AG04450 (cell line): ENCODE measurements at regions not wholly inside any gene's neighbourhood (a gene's known extent, or its start where the extent isn't known, plus 50 kb on each side); places are given as distances from the start of the nearest gene placed in this dataset.
"Not testable (repeated sequence)": the region's sequence is repeated elsewhere in the genome, so short reads cannot be mapped to it uniquely, and the experiment has no call there.

Source experiments
- CTCF ChIA-PET: fragments of 300-600, 350-600 bp; formaldehyde crosslinking; extraction: SDS; loops from one replicate; lab custom pipeline; 2022; ENCODE audit warnings: antibody characterized with exemption, inconsistent platforms; lab: Charles Lee
- POLR2A ChIA-PET: fragments of 350-600 bp; formaldehyde crosslinking; extraction: SDS; loops from one replicate; lab custom pipeline; 2021; ENCODE audit warnings: antibody characterized with exemption, inconsistent platforms; lab: Yijun Ruan, JAX
- DNase-seq: peaks from one replicate; pipeline ENCODE4 v3.0.0-alpha.2; 2011; ENCODE audit warnings: low read depth, low spot score
- H3K27ac ChIP-seq: one replicate; pipeline ENCODE4 v1.5.1; 2012; ENCODE audit warnings: low read depth, low read length, control low read depth
- H3K27me3 ChIP-seq: one replicate; pipeline ENCODE4 v1.6.0; 2012; ENCODE audit warnings: low read length; ENCODE audit not compliant: control insufficient read depth, insufficient read depth
- H3K4me3 ChIP-seq: 2 replicates; pipeline ENCODE4 v1.5.1; 2011; ENCODE audit warnings: mild to moderate bottlenecking, low read depth, low read length, control low read depth
- H3K9me3 ChIP-seq: 2 replicates; pipeline ENCODE4 v1.5.1; 2012; ENCODE audit warnings: low read length; ENCODE audit not compliant: control insufficient read depth, insufficient read depth
- CTCF ChIP-seq: IDR thresholded peaks from 2 replicates; pipeline ENCODE4 v1.5.1; 2011; ENCODE audit warnings: low read depth, low read length, control low read depth, inconsistent platforms

- CTCF ChIA-PET, result no interaction called here
- POLR2A ChIA-PET, result no interaction called here
- DNase-seq, result no peak
Observed at GRCh38 chr6:140713495-140713894, 1339.0 kb upstream of the CITED2 start.

GRCh38 chr6:140711019-140711613, 1336.7 kb upstream of the CITED2 start:
- ChIA-PET POLR2A (no interaction called here), CTCF (interaction anchor here (0.6 kb wide), 1 partner anchor 182 kb away, joined by 3 read pairs; no protein-coding TSS in a partner anchor)
- Histone ChIP-seq H3K27me3 (no peaks in the 10 kb centered on the region), H3K27ac (no peak overlapping the region), H3K9me3 (peaks cover 6% of the 10 kb centered on the region), H3K4me3 (no peak overlapping the region)
- DNase-seq, result no peak
- TF ChIP-seq CTCF, result no peak

More at GRCh38 chr6:140713495-140713894, 1339.0 kb upstream of the CITED2 start:
- no peak for TF ChIP-seq CTCF
- Histone ChIP-seq H3K9me3 (peaks cover 4% of the 10 kb centered on the region), H3K4me3 (no peak overlapping the region), H3K27me3 (no peaks in the 10 kb centered on the region), H3K27ac (no peak overlapping the region)

GRCh38 chr6:140708441-140708840, 1334.0 kb upstream of the CITED2 start:
- H3K27me3 ChIP-seq, result no peaks in the 10 kb centered on the region
- TF ChIP-seq CTCF, result no peak
- peaks cover 3% of the 10 kb centered on the region; the same call in 1 of the 2 replicates for H3K9me3 ChIP-seq
- ChIA-PET POLR2A (no interaction called here), CTCF (no interaction called here)
- H3K4me3 ChIP-seq, result no peak overlapping the region
- no peak for DNase-seq
- H3K27ac ChIP-seq, result no peak overlapping the region

- H3K9me3 ChIP-seq, H3K27ac ChIP-seq, DNase-seq, POLR2A ChIA-PET, CTCF ChIA-PET, H3K4me3 ChIP-seq, H3K27me3 ChIP-seq: not testable (repeated sequence)
Observed at GRCh38 chr6:140704008-140704407, 1329.6 kb upstream of the CITED2 start.

GRCh38 chr6:140697585-140697984, 1323.1 kb upstream of the CITED2 start:
- no peak overlapping the region for H3K4me3 ChIP-seq
- no peak overlapping the region for H3K27ac ChIP-seq
- no peak for DNase-seq
- ChIA-PET POLR2A (no interaction called here), CTCF (no interaction called here)
- H3K9me3 ChIP-seq, result peaks cover 3% of the 10 kb centered on the region; the same call in 1 of the 2 replicates
- TF ChIP-seq CTCF, result no peak
- no peaks in the 10 kb centered on the region for H3K27me3 ChIP-seq
